NCI-H82 treated with DMSO at 0.1 percent for 48 hours (cell line): ENCODE measurements at regions not wholly inside any gene's neighbourhood (a gene's known extent, or its start where the extent isn't known, plus 50 kb on each side); places are given as distances from the start of the nearest gene placed in this dataset.

Experiments
- DNase-seq: peaks from one replicate; lab custom pipeline; 2025; ENCODE audit not compliant: unreplicated experiment; lab: John Stamatoyannopoulos, UW

DNA sequence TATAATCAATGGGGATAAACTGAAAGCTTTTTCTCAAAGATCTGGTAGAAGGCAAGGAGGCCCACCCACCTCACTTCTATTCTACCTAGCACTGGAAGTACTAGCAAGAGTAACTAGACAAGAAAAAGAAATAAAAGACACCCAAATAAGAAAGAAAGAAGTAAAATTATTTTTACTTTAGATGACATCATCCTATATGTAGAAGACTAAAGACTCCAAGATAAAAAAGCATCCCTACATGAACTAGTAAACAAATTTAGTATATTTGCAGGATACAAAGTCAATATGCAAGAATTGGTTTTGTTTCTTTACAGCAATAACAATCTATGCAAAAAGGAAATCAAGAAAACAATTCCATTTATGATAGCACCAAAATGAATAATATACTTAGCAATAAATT lies 201.5 kb upstream of the KIRREL3 start:
- DNase-seq, result no peak

DNA sequence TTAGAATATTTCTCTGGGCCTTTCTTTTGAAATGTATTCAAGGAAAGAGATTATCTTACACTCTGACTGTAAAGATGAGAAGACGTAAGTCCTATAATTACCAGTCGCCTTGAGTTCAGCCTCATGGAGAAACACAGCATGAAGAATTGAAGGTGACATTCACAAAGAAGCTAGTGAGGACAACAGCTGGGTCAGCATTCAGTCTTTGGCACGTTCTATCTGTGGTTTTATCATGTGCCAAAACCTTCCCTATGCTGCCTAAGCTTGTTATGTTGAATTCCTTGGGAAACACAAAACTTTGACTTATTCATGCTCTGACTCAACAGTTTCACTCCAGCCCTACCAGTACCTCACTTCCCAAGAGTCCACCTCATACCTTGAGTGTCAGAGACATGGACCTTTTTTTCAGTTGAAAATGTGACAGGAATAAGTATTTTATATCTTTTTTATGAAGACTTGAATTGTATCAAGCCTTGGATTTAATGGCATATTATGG lies 198.8 kb upstream of the KIRREL3 start:
- no peak for DNase-seq

DNA sequence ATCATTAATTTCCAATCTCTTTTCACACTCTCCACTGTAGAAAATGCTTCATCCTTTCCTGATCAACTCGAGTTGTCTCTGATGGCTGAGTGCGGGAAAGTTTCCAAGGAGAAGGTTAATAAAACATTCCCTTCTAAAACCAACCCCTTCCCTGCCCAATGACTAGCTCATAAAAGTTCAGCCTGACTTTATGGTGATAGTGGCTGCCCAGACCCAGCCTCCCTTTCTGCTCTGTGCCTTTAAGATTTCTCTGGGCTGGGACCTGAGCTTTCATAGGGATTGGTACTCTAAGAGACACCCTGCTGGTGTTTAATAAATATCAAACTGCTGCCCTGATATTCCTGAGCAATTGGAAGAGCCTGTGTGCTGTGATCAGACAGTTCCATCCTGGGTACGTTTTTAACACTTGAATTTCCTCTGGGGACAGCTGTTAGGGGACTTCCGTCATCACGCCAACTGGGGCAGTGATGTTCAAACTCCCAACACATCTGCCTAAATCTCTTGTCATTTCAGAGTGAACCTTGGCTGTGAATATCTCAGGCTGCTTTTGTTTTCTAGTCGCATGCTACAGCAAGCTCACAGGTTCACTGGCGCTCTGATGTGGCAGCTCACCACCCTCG lies 195.0 kb upstream of the KIRREL3 start:
- no peak for DNase-seq

DNA sequence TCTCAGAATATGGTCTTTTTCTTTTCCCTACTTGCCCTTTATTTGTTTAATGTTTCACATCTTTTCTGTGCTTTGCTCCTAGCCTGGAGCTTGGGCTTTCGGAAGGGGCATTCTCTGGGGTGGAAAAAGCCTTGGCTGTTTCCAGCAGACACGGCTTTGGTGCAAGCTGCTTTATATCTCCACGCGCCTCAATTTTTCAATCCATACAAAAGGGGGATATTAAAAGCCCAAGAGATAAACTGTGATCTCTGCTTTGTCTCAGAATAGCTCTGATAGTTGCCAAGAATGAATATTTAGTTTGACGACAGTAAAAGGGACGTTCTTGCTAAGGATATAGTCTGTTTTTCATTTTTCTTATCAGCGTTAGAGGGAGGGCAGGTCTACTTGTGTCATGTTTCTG lies 194.0 kb upstream of the KIRREL3 start:
- DNase-seq, result no peak

DNA sequence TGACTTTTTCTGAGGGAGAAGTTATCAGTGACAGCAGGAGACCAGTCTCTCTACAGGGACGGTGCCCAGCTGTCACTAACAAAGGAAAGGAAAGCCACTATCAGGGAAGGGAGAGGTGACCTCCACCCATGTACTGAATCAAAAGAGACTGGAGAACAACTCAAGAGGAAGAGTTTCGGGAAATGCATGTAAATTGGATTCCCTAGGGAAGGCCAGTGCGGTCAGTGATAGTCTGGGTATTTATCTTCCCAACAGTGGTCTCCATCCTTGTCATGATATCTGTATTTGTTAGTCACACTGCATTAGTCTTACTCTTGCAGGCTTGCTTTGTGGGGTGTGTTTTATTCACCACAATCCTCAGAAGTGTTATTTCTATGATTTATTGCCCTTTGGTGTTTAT lies 193.4 kb upstream of the KIRREL3 start:
- DNase-seq, result no peak

DNA sequence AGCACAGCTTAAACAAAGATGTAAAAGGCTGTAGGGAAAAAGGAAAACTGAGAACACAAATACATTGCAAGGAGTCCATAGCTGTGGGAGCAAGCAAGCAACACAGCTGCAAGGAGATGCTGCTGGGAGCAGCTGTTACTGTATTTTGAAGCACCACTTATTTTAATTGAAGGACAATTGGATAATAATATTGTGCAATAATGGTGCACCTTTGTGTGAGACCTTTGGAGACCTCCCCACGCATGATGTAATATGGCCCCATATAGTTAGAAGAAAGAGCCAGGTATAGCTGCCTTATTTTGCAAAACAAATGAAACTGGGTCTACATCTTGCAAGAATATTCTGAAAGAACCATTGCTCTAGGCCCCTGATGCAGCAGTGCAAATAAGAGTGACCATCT lies 191.1 kb upstream of the KIRREL3 start:
- DNase-seq, result no peak

DNA sequence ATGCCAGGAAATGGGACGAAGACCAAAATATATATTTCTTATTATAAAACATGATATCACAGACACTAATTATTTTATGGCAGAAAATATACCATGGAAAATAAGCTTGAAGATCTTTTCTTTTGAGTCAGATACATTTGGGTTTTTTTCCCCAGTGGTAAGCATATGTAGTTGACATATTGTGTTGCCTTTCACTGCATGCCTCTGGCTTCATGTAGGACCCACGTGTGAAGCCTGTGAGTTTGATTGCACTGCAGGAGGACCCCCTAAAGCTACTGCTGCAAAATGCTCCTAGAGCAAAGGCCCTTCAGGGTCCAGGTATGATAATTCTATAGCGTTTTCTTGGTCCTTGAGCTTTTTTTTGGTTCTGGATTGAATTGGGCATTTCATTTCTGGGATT lies 190.7 kb upstream of the KIRREL3 start:
- no peak for DNase-seq

DNA sequence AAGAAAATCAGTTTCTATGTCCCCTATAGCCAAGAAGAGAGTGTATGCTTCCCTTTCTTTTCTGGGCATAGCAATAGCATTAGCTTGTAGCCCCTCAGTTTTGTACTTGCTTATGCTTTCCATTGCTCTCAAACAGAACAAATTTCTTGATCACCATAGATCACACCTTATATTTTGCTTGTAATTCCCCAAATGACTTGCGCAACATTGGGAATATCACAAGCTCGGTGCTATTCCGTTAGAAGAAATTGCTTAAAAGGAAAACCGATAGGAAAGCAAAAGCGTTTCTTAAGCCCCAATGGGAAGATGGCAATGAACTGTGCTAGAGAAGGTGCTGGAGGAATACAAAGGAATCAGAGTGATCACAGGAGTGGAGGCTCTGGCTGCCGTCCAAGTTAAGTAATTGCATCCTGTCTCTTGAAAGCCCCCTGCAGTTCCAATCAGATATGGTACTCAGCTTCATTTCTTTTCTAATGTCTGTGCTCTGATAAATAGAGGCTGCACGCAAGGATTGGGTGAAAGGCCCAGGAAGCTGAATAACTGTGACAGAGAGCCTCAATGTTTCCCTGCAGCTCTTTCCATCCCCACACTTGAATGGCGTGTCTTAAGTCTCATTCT lies 182.1 kb upstream of the KIRREL3 start:
- DNase-seq, result no peak

DNA sequence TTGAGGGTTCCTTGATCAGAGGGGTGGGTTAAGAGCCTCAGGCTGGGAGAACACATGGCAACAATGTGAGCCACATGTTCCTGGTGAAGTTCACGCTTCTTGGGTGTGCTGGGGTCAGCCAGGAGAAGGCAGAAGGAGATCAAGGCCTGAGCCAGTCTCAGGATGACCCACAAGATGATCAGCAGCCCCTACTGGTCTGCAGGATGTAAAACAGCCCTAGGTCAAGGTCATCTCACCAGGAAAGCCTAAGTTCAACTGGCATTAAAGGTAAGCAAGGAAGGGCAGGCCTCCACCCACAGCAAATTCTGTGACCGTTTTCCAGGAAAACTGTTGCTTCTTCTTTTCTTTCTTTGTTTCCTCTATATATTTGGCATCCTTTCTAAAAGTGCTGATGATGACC lies 156.7 kb upstream of the KIRREL3 start:
- no peak for DNase-seq

DNA sequence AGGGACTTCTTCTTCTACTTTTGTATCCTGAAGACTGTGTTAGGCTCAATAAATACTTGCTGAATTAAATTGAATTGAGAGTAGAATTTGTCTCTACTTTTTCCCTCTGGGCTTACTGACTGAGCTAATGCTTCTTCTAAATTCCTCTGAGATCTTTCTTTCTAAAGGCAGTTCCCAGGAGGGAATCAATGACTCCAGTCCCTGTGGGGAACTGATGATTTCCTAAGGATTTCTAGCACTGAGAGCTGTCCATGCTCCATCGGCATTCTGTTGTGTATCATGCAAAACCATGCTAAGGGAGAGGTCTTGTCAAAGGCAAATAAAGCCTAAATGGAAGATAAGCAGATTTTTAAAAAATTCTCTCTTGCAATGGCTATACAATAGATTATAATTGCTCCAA lies 148.8 kb upstream of the KIRREL3 start:
- no peak for DNase-seq

DNA sequence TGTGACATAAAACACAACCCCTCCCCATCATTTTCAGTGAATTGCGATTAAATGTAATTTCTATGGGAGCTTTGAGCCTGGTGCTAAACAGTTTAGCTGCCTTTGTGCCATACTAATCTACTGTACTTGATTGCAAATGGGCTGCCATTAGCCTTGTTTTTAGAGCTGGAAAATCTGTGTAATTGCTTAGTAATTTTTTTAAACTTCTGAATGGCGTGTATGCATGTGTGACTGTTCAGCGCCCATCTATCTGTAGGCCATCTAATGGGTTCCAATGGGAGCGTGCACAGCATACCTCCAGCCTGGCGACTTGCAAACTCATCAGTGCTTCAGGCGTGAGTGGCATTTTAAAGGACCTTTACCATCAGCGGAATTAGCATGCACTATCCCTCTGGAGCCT lies 142.7 kb upstream of the KIRREL3 start:
- no peak for DNase-seq

DNA sequence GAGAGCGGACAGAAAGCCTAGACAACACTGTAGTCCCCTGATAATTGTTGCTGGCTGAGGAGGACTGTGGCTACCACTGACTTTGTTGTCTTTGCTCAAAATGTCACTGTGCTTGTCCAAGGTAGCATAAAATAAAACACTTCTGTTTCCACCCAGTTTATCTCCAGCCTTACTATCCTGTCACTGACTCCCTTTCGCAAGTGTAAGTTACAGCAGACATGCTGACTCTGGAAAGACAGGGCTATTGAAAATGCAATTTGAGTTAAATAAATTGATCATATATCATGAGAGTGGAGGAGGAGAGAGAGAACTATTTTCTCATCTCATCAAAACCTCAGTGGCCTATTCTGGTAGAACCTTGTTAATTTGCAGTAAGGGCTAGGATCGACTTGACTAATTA lies 138.0 kb upstream of the KIRREL3 start:
- DNase-seq, result no peak

DNA sequence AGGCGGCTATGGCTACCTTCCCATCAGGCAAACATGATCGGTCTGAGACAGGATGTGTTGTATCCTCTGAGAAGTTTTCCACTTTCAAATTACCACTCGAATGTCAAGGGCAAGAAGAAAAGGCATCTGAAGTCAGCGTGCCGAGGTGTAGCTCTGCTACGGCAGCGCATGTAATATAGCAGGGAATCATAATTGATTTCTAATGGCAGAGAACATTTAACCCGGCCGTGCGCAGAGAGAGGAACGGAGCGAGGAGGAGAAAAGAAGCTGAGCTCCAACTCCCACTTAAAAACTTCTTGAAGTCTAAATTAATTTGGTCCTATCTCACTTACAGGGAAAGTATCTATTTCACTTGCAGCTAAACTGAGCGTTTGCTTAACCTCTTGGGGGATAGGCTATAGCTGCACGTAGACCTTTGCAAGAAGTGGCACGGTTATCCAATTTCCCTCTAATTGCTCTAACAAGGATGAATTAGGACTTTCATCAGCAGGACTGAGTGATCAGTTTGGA lies 137.3 kb upstream of the KIRREL3 start:
- DNase-seq, result peak; percentile 21

DNA sequence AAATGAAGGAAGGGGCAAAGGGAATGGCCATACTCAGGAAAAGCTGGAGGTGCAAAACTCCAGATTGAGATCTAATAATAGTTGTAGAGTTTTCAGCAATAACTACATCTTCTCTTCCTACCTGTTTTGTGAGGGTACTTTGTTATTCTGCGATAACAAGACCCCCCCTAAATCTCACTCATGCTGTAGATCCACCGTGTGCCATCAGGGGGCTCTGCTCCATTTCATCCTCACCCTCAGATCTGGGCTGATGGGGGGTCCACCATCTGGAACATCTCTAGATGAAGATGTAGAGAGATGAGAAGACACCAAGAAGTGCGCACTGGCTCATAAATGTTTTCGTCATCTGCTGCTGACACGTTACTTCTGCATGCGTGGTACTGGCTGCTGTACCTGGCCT lies 135.9 kb upstream of the KIRREL3 start:
- DNase-seq, result no peak

DNA sequence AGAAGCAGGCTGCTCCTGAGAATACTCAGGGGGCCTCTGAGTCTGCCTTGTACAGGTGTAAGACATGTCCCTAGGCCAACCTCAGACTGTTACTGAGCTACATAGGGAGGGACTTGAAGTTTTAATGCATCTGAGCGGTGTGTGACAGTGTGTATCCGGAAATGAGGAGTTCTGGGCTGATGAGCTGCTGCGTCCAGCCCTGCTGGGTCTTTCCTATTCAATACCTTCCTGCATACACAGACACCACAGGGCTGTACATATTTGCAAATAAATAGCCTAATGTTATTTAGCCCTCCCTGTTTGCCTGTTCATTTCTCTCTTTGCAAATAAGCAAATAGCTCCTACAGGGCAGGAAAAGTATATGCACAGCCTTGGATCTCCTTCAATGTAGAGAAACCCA lies 134.7 kb upstream of the KIRREL3 start:
- no peak for DNase-seq

DNA sequence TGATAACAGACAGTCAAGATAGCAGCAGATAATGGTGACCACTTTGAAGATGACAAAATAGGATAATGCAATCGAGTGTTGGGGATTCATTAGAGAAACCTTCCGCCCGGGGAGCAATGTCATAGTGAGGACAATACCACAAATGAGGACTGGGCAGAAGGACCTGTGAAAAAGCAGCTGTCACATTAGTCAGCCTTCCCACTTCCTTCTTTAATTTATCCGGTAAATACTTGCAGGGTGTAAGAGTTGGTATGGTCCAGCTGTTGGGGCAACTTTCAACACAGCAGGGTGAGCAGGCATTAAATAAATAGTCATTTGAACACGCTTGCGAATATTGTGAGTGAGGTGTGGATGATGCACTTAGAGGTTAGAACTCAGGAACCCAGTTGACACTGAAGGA lies 132.5 kb upstream of the KIRREL3 start:
- no peak for DNase-seq

DNA sequence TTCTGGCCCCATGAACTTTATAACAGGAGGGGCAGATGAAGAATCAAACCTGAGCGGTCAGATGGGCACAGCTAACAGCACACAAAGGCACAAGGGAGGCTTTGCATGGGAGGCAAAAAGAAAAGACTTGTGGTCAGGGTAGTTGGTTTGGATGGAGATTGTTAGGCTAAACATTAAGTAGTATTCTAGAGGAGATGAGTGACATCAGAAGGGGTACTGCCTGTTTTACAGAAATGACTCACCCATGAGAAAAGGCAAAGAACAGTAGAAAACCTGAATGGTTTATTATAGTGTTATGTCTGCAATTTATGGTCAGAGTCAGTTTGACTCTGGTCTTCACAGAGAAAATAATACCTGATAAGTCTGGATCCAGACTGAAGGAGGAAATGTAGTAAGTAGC lies 129.8 kb upstream of the KIRREL3 start:
- no peak for DNase-seq

DNA sequence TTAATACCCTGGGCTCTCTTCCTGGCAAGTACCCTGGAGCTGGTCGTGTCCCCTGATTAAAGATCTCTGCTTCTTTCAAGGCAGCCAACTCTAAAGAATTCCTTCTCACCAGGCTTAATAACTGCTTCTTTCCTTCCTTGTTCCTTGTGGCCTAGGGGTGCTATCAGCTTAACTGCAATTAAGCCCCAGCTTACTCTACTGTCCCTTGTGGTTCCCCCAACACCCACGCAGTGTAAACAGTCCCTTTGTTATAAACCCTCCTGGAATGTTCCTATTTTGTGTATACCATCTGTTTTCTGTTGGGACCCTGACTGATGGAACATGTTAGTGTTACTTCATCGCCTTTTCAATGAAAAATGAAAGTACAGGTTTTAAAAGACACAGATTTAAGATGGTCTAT lies 126.4 kb upstream of the KIRREL3 start:
- no peak for DNase-seq

DNA sequence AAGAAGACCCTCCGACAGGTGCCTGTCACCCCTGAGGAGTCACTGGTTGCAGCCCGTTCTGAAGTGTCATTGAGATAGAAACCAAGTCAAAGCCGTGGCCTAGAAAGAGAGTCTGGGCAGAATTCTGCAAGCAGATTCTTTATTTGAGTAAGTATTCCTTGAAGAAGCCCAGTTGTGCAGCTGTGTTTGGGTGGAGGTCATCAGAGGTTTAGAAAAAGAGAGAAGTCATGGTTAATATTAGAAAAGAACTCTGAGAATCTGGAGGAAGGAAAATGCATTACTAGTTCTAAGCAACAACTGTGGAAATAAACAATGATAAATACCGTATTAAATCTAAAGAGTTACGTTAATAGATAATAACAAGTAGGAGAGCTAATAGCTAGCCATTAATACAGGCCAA lies 118.8 kb upstream of the KIRREL3 start:
- no peak for DNase-seq

DNA sequence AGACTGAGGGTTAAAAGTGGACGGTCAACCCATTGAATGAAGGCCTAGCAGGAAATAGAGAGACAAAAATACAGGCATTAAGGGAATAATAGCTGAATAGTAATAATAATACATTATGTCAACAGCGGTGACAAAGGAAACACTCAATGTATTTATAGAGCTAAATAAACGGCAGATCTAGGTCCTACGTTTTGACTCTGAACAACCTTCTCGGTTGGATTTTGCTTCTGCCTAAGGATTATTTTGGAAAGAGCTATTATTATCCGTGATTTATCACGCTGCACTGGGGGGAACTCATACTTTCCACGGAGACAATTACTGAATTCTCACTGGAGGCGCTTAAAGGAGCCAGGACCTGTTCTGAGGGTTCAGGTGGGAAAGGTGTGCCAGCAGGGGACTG lies 118.2 kb upstream of the KIRREL3 start:
- no peak for DNase-seq

DNA sequence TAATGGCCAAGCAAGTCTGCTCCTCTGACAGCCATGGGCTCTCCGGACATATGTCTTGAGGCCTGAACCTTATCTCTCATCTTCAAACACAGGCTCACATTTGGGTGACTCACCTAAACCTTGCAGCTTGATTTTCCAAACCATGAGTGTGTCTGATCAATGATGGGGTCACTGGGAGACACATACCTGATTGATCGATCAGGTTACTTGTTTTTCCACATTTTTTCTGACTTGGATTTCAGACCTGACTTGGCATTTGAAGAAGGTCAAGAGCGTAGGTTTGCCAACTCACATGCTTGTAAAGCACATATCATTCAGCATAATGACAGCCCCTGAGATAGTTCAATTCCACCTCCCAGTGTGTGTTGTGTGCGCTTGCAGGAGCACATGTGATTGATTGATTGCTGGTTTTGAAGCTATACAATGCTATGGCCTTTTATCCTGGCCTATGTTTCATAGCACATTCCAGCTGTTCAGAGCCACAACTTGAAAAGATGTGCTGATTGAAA lies 116.7 kb upstream of the KIRREL3 start:
- no peak for DNase-seq

DNA sequence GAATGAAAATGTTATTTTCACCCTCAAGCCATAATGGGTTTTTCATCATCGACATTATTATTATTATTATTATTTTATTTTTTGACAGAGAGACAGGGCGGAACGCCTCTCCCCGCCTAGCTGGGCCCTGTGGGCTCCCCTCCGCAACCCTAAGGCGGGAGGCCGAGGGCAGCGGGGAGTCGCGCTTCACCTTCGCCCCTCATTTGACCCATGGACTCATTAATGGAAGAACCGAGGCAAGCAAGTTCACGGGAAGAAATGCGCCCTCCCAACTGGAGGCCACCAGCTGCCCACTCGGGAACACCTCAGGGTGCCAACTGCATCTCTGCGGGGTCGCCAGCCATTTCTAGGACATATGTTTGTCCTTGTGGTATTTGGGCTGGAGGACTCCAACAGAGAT lies 115.3 kb upstream of the KIRREL3 start:
- DNase-seq, result no peak

DNA sequence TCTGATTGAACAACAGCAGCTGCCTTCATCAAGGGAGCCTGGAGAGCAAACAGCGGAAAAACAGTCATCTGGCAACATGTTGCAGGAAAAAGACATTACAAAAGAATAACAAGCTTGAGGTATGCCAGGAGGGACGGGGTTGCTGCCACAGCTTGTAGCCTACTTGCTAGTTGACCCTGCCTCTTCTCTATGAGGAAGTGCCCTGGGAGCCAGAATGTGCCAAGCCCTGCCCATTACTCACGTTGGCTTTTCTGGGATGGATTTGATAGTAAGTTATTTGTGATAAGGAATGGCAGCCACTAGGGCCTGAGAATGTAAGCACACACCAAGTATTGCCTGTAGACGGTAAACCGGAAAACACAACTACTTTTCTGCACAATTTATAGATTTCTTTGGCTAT lies 113.5 kb upstream of the KIRREL3 start:
- DNase-seq, result no peak
